ENCODE measurements at regions not wholly inside any gene's neighbourhood (a gene's known extent, or its start where the extent isn't known, plus 50 kb on each side); places are given as distances from the start of the nearest gene placed in this dataset.

DNA sequence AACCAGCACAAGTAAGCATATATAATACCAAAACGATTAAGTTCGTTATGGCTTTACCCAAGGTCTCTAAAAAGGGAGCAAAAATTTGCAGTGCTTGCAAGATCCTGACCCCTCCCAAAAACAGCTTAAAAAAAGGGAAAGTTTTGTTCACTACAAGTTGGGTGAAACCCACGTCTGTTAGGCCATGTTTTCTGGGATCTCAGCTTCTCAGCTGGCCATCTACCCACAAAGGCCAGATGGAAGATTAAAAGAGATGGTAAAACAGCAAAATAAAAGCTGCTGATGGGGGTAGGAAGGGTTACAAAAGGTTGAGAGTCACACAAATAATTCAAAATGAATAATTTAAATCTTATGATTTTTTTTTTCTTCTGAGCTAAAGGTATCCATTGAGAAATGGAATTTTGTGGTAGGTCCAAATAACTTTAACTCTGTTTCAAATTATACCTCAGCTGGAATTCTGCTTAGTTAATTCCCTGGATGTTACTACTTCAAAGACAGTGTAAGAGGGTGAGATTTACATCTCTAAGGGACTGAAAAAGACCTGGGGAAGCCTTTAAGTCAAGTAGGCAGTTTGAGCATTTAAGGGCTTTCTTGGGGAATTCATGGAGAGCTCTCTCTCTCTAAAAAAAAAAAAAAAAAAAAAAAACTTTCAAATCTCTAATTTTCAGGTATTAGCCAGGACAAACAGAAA, 185.6 kb upstream of the NAV3 start:
- H3K27ac ChIP-seq (ENCODE audit: insufficient read depth, low read length): no peak overlapping the region
- in situ Hi-C loops (cut with MboI; ENCODE audit: low sequenced_read_pairs): no loop called here
- no peaks in the 10 kb centered on the region for H3K9me1 ChIP-seq (ENCODE audit: insufficient read depth, low read length)
- H4K8ac ChIP-seq (ENCODE audit: low read depth in 2 of 2, low read length in 2 of 2): no peak overlapping the region
- no peak overlapping the region for H2AK5ac ChIP-seq (ENCODE audit: low read depth, low read length)
- no peaks in the 10 kb centered on the region for H3K9me3 ChIP-seq (ENCODE audit: control insufficient read depth, insufficient read depth, low read length)
- no peak overlapping the region for H3K4ac ChIP-seq (ENCODE audit: low read depth, low read length)
- WGBS, 2 experiments (ENCODE audit: extremely low coverage in 2 of 2, insufficient read length in 1 of 2): no CpG with 5 or more reads among the region's 3 CpGs
- H3K36me3 ChIP-seq (ENCODE audit: control insufficient read depth, insufficient read depth, low read length): no peaks in the 10 kb centered on the region
- no peak overlapping the region for H3K14ac ChIP-seq (replicated peaks; ENCODE audit: low read depth, low read length)
- H3K18ac ChIP-seq (ENCODE audit: low read depth, low read length): no peak overlapping the region
- no peak overlapping the region for H3K23ac ChIP-seq (ENCODE audit: low read depth, low read length)
- no peak overlapping the region for H2AFZ ChIP-seq (replicated peaks; ENCODE audit: low read length, poor library complexity)
- no peak overlapping the region for H4K5ac ChIP-seq (ENCODE audit: low read depth, low read length)
- no peak overlapping the region for H2BK120ac ChIP-seq (ENCODE audit: low read depth, low read length)
- H2BK5ac ChIP-seq (ENCODE audit: low read depth, low read length, poor library complexity, severe bottlenecking): no peak overlapping the region
- H3K4me3 ChIP-seq (ENCODE audit: insufficient read depth, low read depth, low read length): no peak overlapping the region
- DNase-seq: no peak
- dilution Hi-C loops (cut with HindIII; ENCODE audit: low sequenced_read_pairs, unreplicated experiment): no loop called here
- ChIA-PET POLR2A (ENCODE audit: unreplicated experiment) (interaction anchor here (0.6 kb wide), 2 partner anchors 203 to 432 kb away, joined by 3 to 4 read pairs; no protein-coding TSS in a partner anchor), CTCF (interaction anchor here (0.5 to 1.7 kb wide), 2 partner anchors 40 to 669 kb away, joined by 3 to 5 read pairs; no protein-coding TSS in a partner anchor)
- no peak for ATAC-seq (ENCODE audit: low read depth)
- H4K91ac ChIP-seq (ENCODE audit: insufficient read depth, low read depth, low read length): no peak overlapping the region
- no peak overlapping the region for H3K9ac ChIP-seq (ENCODE audit: low read depth, low read length)
- H2AK9ac ChIP-seq (replicated peaks; ENCODE audit: low read depth, low read length, poor library complexity): no peak overlapping the region
- TF ChIP-seq MAZ (IDR thresholded peaks at IDR 0.05; ENCODE audit: borderline replicate concordance, low read depth, low read length): no peak
- TF ChIP-seq, protein P1, sequence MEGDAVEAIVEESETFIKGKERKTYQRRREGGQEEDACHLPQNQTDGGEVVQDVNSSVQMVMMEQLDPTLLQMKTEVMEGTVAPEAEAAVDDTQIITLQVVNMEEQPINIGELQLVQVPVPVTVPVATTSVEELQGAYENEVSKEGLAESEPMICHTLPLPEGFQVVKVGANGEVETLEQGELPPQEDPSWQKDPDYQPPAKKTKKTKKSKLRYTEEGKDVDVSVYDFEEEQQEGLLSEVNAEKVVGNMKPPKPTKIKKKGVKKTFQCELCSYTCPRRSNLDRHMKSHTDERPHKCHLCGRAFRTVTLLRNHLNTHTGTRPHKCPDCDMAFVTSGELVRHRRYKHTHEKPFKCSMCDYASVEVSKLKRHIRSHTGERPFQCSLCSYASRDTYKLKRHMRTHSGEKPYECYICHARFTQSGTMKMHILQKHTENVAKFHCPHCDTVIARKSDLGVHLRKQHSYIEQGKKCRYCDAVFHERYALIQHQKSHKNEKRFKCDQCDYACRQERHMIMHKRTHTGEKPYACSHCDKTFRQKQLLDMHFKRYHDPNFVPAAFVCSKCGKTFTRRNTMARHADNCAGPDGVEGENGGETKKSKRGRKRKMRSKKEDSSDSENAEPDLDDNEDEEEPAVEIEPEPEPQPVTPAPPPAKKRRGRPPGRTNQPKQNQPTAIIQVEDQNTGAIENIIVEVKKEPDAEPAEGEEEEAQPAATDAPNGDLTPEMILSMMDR (conservative IDR thresholded peaks at IDR 0.05; ENCODE audit: low read depth, low read length): no peak
- TF ChIP-seq, protein P2, sequence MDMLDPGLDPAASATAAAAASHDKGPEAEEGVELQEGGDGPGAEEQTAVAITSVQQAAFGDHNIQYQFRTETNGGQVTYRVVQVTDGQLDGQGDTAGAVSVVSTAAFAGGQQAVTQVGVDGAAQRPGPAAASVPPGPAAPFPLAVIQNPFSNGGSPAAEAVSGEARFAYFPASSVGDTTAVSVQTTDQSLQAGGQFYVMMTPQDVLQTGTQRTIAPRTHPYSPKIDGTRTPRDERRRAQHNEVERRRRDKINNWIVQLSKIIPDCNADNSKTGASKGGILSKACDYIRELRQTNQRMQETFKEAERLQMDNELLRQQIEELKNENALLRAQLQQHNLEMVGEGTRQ (IDR thresholded peaks at IDR 0.05; ENCODE audit: low read depth, low read length): no peak
- TF ChIP-seq BHLHE40 (IDR thresholded peaks at IDR 0.05; ENCODE audit: low read depth, low read length): no peak
- TF ChIP-seq RAD21 (IDR thresholded peaks at IDR 0.05; ENCODE audit: low read length): no peak
- no peak for TF ChIP-seq SMC3 (IDR thresholded peaks at IDR 0.05; ENCODE audit: low read depth, low read length)
- TF ChIP-seq RCOR1 (IDR thresholded peaks at IDR 0.05; ENCODE audit: insufficient replicate concordance, low read length): no peak
- no peak for TF ChIP-seq POLR2A (IDR thresholded peaks at IDR 0.05; ENCODE audit: low read depth, low read length)
- TF ChIP-seq CEBPB (IDR thresholded peaks at IDR 0.05; ENCODE audit: low read depth, low read length): no peak
- TF ChIP-seq MXI1 (IDR thresholded peaks at IDR 0.05; ENCODE audit: borderline replicate concordance, low read depth, low read length): no peak
- TF ChIP-seq CHD1 (IDR thresholded peaks at IDR 0.05; ENCODE audit: low read depth, low read length): no peak
- no peak for TF ChIP-seq FOS (IDR thresholded peaks at IDR 0.05; ENCODE audit: low read depth, low read length)
- TF ChIP-seq NFE2L2 (IDR thresholded peaks at IDR 0.05; ENCODE audit: low read depth, low read length): no peak
- H4K20me1 ChIP-seq (ENCODE audit: insufficient read depth, low read length): no peaks in the 10 kb centered on the region
- H3K27me3 ChIP-seq (ENCODE audit: control insufficient read depth, insufficient read depth, low read length): peaks cover 2% of the 10 kb centered on the region; the same call in 1 of the 2 replicates
- intact Hi-C loops (cut with micrococcal nuclease): no loop called here
- H2BK20ac ChIP-seq (ENCODE audit: low read depth, low read length): no peak overlapping the region
- H3K4me1 ChIP-seq (ENCODE audit: control insufficient read depth, insufficient read depth, low read length): no peaks in the 10 kb centered on the region
- BruUV-seq (replicated peaks): no TSS peak
- H2BK15ac ChIP-seq (ENCODE audit: low read depth, low read length): no peak overlapping the region
- H3K4me2 ChIP-seq (ENCODE audit: low read depth, low read length): no peak overlapping the region
- H3K79me1 ChIP-seq (ENCODE audit: low read depth in 1 of 2, low read length in 2 of 2): no peaks in the 10 kb centered on the region
- H3K56ac ChIP-seq (ENCODE audit: extremely low read depth, insufficient read depth, low read length): no peak overlapping the region

Measured in IMR-90 (cell line).